OCI-LY7 (cell line): ENCODE measurements at regions not wholly inside any gene's neighbourhood (a gene's known extent, or its start where the extent isn't known, plus 50 kb on each side); places are given as distances from the start of the nearest gene placed in this dataset.

Experiments
- BruUV-seq: library from RNA; stranded (reverse); fragments of 400-500 nt; replicated peaks from 2 replicates; lab custom pipeline; 2021; lab: Mats Ljungman, UMichigan
- CTCF ChIA-PET: fragments of 300-600 bp; sonication (Branson Sonifier 250); formaldehyde crosslinking; loops from one replicate; lab custom pipeline; 2022; ENCODE audit warnings: antibody characterized with exemption; ENCODE audit not compliant: unreplicated experiment; lab: Charles Lee
- POLR2A ChIA-PET: fragments of 300-600 bp; sonication (Branson Sonifier 250); formaldehyde crosslinking; loops from one replicate; lab custom pipeline; 2022; ENCODE audit warnings: antibody characterized with exemption; lab: Charles Lee
- DNase-seq: peaks from one replicate; pipeline ENCODE4 v3.0.0-alpha.2; 2015; ENCODE audit warnings: low spot score
- H2AFZ ChIP-seq: fragments of 200-600 bp; sonication (generic), shearing (Covaris generic); 2 replicates; pipeline ENCODE4 v1.6.1; 2014; ENCODE audit warnings: mild to moderate bottlenecking, antibody characterized with exemption, low read length, moderate library complexity
- H3K27ac ChIP-seq: fragments of 200-600 bp; sonication (generic); 2 replicates; pipeline ENCODE4 v1.5.1; 2014; ENCODE audit warnings: mixed run types, low read depth, mild to moderate bottlenecking, moderate library complexity, low read length, inconsistent platforms; ENCODE audit not compliant: poor library complexity, severe bottlenecking
- H3K36me3 ChIP-seq: fragments of 200-600 bp; sonication (generic); 2 replicates; pipeline ENCODE4 v1.6.1; 2014; ENCODE audit warnings: mild to moderate bottlenecking, antibody characterized with exemption, low read length, moderate library complexity, mixed read lengths; ENCODE audit not compliant: insufficient read depth
- H3K4me1 ChIP-seq: fragments of 200-600 bp; sonication (generic); 2 replicates; pipeline ENCODE4 v1.5.1; 2014; ENCODE audit warnings: mild to moderate bottlenecking, low read length; ENCODE audit not compliant: insufficient read depth, poor library complexity, severe bottlenecking
- H3K4me2 ChIP-seq: fragments of 200-600 bp; sonication (generic); 2 replicates; pipeline ENCODE4 v1.6.1; 2014; ENCODE audit warnings: mild to moderate bottlenecking, low read length
- H3K4me3 ChIP-seq: fragments of 200-600 bp; sonication (generic); 2 replicates; pipeline ENCODE4 v1.5.1; 2014; ENCODE audit warnings: mild to moderate bottlenecking, low read depth, low read length; ENCODE audit not compliant: poor library complexity, severe bottlenecking
- H3K79me2 ChIP-seq: fragments of 200-600 bp; sonication (generic); 2 replicates; pipeline ENCODE4 v1.6.1; 2016; ENCODE audit warnings: low read depth, mild to moderate bottlenecking, low read length, moderate library complexity, mixed read lengths; ENCODE audit not compliant: insufficient read depth
- H3K9me2 ChIP-seq: fragments of 200-600 bp; sonication (generic); 2 replicates; pipeline ENCODE4 v1.6.1; 2016; ENCODE audit warnings: mild to moderate bottlenecking, low read length, mixed read lengths; ENCODE audit not compliant: insufficient read depth
- H3K9me3 ChIP-seq: fragments of 200-600 bp; sonication (generic); 2 replicates; pipeline ENCODE4 v1.6.1; 2014; ENCODE audit warnings: mild to moderate bottlenecking, mixed run types, low read length, mixed read lengths
- H4K20me1 ChIP-seq: fragments of 200-600 bp; sonication (generic); 2 replicates; pipeline ENCODE4 v1.6.1; 2014; ENCODE audit warnings: mild to moderate bottlenecking, antibody characterized with exemption, low read length, moderate library complexity, mixed read lengths; ENCODE audit not compliant: insufficient read depth
- CTCF ChIP-seq: fragments of 200-600 bp; sonication (generic); conservative IDR thresholded peaks from 2 replicates; pipeline ENCODE4 v1.5.1; 2014; ENCODE audit warnings: mild to moderate bottlenecking, antibody characterized with exemption, low read length, moderate library complexity, mixed read lengths
- EZH2phosphoT487 ChIP-seq: fragments of 200-600 bp; sonication (generic); IDR thresholded peaks from 2 replicates; pipeline ENCODE4 v1.6.1; 2018; ENCODE audit warnings: low read depth, borderline replicate concordance, mild to moderate bottlenecking, mixed run types, antibody characterized with exemption, low read length, moderate library complexity, mixed read lengths
- intact Hi-C: fragments of 100-400 bp; cut with micrococcal nuclease; formaldehyde crosslinking; loops from one replicate; pipeline ENCODE4 v1.10.0; 2022; ENCODE audit not compliant: unreplicated experiment

DNA sequence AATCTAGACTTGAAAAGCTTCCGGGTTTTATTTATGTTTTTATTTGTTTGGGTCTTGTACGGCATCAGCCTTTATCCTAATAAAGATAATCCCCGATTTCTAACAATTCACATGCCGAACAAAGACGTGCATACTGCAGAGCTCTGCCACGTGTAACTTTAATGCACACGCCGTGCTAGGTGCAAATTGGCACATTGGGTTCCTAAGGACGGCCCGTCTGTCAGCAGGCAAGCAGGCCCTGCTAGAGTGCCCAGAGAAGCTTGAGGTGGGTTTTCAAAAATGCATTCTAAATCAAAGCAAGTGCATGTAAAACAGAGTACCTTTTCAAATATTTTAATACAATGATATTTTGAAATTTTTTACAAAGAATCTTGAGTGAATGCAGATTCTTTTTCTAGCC is 806.4 kb upstream of the POU3F3 start:
- CTCF ChIA-PET, result no interaction called here
- H3K79me2 ChIP-seq, result no peaks in the 10 kb centered on the region
- H4K20me1 ChIP-seq, result no peaks in the 10 kb centered on the region
- H3K9me3 ChIP-seq, result no peaks in the 10 kb centered on the region
- H3K36me3 ChIP-seq, result no peaks in the 10 kb centered on the region
- no peak overlapping the region for H3K4me3 ChIP-seq
- no peak overlapping the region for H3K27ac ChIP-seq
- intact Hi-C loops, result no loop called here
- H3K9me2 ChIP-seq, result no peaks in the 10 kb centered on the region
- POLR2A ChIA-PET, result interaction anchor here (0.6 kb wide), 1 partner anchor 242 kb away, joined by 6 read pairs; no protein-coding TSS in a partner anchor
- H3K4me2 ChIP-seq, result no peak overlapping the region
- no TSS peak for BruUV-seq
- TF ChIP-seq EZH2phosphoT487, result no peak
- TF ChIP-seq CTCF, result no peak
- no peak overlapping the region for H2AFZ ChIP-seq
- DNase-seq, result no peak
- no peaks in the 10 kb centered on the region for H3K4me1 ChIP-seq

DNA sequence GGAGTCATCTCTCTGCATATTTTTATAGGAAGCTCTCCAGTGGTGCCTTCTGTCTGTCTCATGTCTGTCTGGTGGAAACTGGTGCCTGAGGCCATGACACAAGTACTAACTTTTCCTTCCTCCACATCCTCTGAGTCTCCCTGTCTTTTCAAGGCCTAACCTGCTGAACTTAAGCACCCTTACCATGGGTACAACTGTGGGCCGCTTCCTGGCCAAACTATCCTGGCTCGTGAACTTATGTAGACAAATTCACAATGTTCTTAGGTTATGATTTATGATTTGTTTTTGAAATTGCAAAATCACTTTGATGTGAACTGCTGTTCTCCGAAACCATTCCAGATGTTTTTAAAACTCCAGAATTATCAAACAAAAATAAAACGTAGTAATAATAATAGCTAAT is 804.5 kb upstream of the POU3F3 start:
- DNase-seq, result no peak
- Histone ChIP-seq H3K27ac (no peak overlapping the region), H2AFZ (no peak overlapping the region), H3K4me1 (no peaks in the 10 kb centered on the region), H3K9me2 (no peaks in the 10 kb centered on the region), H4K20me1 (no peaks in the 10 kb centered on the region), H3K4me2 (no peak overlapping the region), H3K4me3 (no peak overlapping the region), H3K79me2 (no peaks in the 10 kb centered on the region), H3K36me3 (no peaks in the 10 kb centered on the region), H3K9me3 (no peaks in the 10 kb centered on the region)
- ChIA-PET POLR2A (interaction anchor here (1.0 to 1.1 kb wide), 2 partner anchors 15 to 88 kb away, joined by 3 to 5 read pairs; no protein-coding TSS in a partner anchor), CTCF (no interaction called here)
- no TSS peak for BruUV-seq
- intact Hi-C loops, result no loop called here
- TF ChIP-seq EZH2phosphoT487 (no peak), CTCF (no peak)

GRCh38 chr2:104049981-104050380 is 803.9 kb upstream of the POU3F3 start:
- Histone ChIP-seq H3K4me1 (no peaks in the 10 kb centered on the region), H3K4me3 (no peak overlapping the region), H3K36me3 (no peaks in the 10 kb centered on the region), H3K4me2 (no peak overlapping the region), H4K20me1 (no peaks in the 10 kb centered on the region), H3K27ac (no peak overlapping the region), H3K9me2 (no peaks in the 10 kb centered on the region), H3K9me3 (no peaks in the 10 kb centered on the region), H2AFZ (no peak overlapping the region), H3K79me2 (no peaks in the 10 kb centered on the region)
- TF ChIP-seq CTCF, result no peak
- TF ChIP-seq EZH2phosphoT487, result no peak
- no peak for DNase-seq
- intact Hi-C loops, result no loop called here
- no TSS peak for BruUV-seq
- ChIA-PET POLR2A (interaction anchor here (1.0 to 1.1 kb wide), 2 partner anchors 16 to 88 kb away, joined by 3 to 5 read pairs; no protein-coding TSS in a partner anchor), CTCF (no interaction called here)
